ENCODE measurements at regions not wholly inside any gene's neighbourhood (a gene's known extent, or its start where the extent isn't known, plus 50 kb on each side); places are given as distances from the start of the nearest gene placed in this dataset.
"Not testable (repeated sequence)": the region's sequence is repeated elsewhere in the genome, so short reads cannot be mapped to it uniquely, and the experiment has no call there.

DNA sequence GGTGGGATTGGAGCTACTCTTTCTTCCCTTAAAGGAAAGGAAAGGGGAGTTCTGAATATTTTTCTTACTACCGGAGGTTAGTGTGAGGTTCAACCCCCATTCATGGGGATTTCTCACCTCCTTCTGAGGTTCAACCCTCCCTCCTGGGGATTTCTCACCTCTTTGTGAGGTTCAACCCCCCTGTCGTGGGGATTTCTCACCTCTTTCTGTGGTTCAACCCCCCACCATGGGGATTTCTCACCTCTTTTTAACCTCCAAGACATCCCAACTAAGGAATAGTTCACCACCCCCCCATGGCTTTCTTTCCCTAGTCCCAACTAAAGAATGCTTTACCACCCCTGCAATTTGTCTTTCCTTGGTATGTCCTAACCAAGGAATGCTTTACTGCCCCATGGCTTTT is 520.3 kb downstream of the EDEM1 start:
- Histone ChIP-seq H3K36me3 (no peaks in the 10 kb centered on the region), H3K27me3 (ENCODE audit: insufficient read depth, low read depth, severe bottlenecking) (peaks cover 27% of the 10 kb centered on the region), H3K9me3 (ENCODE audit: severe bottlenecking) (no peaks in the 10 kb centered on the region), H3K27ac (no peak overlapping the region), H3K4me3 (ENCODE audit: low read depth, low read length) (no peak overlapping the region)
- TF ChIP-seq, protein P1, sequence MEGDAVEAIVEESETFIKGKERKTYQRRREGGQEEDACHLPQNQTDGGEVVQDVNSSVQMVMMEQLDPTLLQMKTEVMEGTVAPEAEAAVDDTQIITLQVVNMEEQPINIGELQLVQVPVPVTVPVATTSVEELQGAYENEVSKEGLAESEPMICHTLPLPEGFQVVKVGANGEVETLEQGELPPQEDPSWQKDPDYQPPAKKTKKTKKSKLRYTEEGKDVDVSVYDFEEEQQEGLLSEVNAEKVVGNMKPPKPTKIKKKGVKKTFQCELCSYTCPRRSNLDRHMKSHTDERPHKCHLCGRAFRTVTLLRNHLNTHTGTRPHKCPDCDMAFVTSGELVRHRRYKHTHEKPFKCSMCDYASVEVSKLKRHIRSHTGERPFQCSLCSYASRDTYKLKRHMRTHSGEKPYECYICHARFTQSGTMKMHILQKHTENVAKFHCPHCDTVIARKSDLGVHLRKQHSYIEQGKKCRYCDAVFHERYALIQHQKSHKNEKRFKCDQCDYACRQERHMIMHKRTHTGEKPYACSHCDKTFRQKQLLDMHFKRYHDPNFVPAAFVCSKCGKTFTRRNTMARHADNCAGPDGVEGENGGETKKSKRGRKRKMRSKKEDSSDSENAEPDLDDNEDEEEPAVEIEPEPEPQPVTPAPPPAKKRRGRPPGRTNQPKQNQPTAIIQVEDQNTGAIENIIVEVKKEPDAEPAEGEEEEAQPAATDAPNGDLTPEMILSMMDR (IDR thresholded peaks at IDR 0.05; ENCODE audit: low read depth, low read length) = no peak
- no peak for DNase-seq

DNA sequence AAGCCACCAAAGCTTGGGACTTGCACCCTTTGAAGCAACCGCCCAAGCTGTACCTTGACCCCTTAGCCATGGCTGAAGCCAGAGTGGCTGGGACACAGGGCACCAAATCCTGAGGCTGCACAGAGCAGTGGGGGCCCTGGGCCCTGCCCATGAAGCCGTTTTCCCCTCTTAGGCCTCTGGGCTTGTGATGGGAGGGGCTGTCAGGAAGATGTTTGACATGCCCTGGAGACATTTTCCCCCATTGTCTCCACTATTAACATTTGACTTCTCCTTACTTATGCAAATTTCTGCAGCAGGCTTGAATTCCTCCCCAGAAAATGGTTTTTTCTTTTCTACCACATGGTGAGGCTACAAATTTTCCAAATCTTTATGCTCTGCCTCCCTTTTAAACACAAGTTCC is 522.2 kb downstream of the EDEM1 start:
- Histone ChIP-seq H3K9me3 (ENCODE audit: severe bottlenecking) (no peaks in the 10 kb centered on the region), H3K36me3 (no peaks in the 10 kb centered on the region), H3K4me3 (ENCODE audit: low read depth, low read length) (no peak overlapping the region), H3K27me3 (ENCODE audit: insufficient read depth, low read depth, severe bottlenecking) (peaks cover 29% of the 10 kb centered on the region), H3K27ac (no peak overlapping the region)
- no peak for DNase-seq
- TF ChIP-seq, protein P1 (IDR thresholded peaks at IDR 0.05; ENCODE audit: low read depth, low read length) = no peak

DNA sequence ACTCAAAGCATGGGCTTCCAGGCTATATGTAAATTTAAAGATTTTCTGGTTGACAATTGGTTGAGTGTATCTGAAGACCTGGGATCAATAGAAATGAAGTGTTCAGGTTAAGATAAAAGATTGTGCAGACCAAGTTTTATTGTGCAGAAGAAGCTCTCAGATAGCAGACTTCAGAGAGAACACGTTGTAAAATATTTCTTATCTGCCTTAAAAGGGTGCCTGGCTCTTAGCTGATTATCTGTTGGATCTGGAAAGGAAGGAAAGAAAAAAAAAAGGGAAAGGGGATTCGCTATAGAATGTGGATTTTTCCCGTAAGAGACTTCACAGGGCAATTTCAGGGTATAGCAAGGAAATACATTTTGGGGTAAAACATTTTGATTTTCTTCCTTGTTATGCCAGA is 523.2 kb downstream of the EDEM1 start:
- DNase-seq = no peak
- H3K27ac ChIP-seq = no peak overlapping the region
- H3K36me3 ChIP-seq = no peaks in the 10 kb centered on the region
- H3K9me3 ChIP-seq (ENCODE audit: severe bottlenecking) = no peaks in the 10 kb centered on the region
- TF ChIP-seq, protein P1 (IDR thresholded peaks at IDR 0.05; ENCODE audit: low read depth, low read length) = no peak
- peaks cover 33% of the 10 kb centered on the region for H3K27me3 ChIP-seq (ENCODE audit: insufficient read depth, low read depth, severe bottlenecking)
- no peak overlapping the region for H3K4me3 ChIP-seq (ENCODE audit: low read depth, low read length)

DNA sequence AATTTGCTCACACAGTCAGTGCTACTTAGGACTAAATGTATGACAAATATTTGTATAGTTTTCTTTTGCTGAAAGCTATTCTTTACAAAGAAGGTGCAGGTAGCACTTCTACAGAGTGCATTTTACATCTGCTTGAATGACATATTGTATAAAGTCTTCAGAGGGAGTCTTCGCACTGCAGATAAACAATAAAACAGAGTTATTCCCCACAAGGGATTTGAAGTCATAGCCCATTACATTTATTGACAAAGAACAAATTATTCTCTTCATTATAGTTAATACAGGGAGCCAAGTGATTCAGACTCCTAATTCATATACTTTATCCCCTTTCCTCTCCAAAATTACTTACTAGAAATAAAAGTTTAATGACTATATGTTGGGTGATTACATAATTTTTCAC is 529.7 kb downstream of the EDEM1 start:
- Histone ChIP-seq H3K27ac (no peak overlapping the region), H3K27me3 (ENCODE audit: insufficient read depth, low read depth, severe bottlenecking) (peaks cover 28% of the 10 kb centered on the region), H3K9me3 (ENCODE audit: severe bottlenecking) (no peaks in the 10 kb centered on the region), H3K4me3 (ENCODE audit: low read depth, low read length) (no peak overlapping the region), H3K36me3 (no peaks in the 10 kb centered on the region)
- TF ChIP-seq, protein P1 (IDR thresholded peaks at IDR 0.05; ENCODE audit: low read depth, low read length) = no peak
- no peak for DNase-seq

DNA sequence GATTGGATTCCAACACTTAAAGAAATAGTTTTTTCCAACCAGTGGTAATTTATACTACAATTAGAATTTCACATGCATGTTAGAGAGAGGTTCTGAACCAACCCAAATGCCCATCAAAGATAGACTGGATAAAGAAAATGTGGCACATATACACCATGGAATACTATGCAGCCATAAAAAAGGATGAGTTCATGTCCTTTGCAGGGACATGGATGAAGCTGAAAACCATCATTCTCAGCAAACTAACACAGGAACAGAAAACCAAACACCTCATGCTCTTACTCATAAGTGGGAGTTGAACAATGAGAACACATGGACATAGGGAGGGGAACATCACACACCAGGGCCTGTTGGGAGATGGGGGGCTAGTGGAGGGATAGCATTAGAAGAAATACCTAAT is 532.2 kb downstream of the EDEM1 start:
- H3K27me3 ChIP-seq (ENCODE audit: insufficient read depth, low read depth, severe bottlenecking) = peaks cover 21% of the 10 kb centered on the region

DNA sequence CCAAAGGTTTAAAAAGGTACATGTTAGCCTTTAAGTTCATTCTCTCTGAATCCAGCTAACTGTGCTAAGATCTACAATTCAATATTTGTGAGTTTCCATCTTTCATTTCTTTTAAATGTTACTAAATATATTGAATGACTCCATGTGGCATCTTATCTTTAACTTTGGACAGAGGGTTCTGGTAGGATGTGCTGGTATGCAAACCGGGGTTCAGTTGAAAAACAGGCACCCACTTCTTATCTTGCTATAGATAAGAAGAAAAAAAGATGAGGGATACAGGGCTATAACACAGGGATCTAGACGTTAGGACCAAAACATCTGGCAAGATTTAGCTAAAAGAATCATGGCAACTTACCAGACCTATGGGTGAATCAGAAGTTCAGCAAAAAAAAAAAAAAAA is 538.3 kb downstream of the EDEM1 start:
- no peak for DNase-seq
- TF ChIP-seq, protein P1 (IDR thresholded peaks at IDR 0.05; ENCODE audit: low read depth, low read length) = no peak
- Histone ChIP-seq H3K9me3 (ENCODE audit: severe bottlenecking) (no peaks in the 10 kb centered on the region), H3K36me3 (no peaks in the 10 kb centered on the region), H3K27ac (no peak overlapping the region), H3K27me3 (ENCODE audit: insufficient read depth, low read depth, severe bottlenecking) (peaks cover 38% of the 10 kb centered on the region), H3K4me3 (ENCODE audit: low read depth, low read length) (no peak overlapping the region)

More for the DNA sequence above, 532.2 kb downstream of the EDEM1 start:
- H3K9me3 ChIP-seq (ENCODE audit: severe bottlenecking); H3K4me3 ChIP-seq (ENCODE audit: low read depth, low read length); H3K27ac ChIP-seq; H3K36me3 ChIP-seq; DNase-seq: not testable (repeated sequence)

All from WERI-Rb-1 (cell line).